HCT116 (cell line): ENCODE measurements at regions not wholly inside any gene's neighbourhood (a gene's known extent, or its start where the extent isn't known, plus 50 kb on each side); places are given as distances from the start of the nearest gene placed in this dataset.

Source experiments
- ATAC-seq: fragments of 200-7000 bp; cut with Tn5 transposase; 2 replicates; pipeline ENCODE4 v1.9.1; 2020; ENCODE audit warnings: mild to moderate bottlenecking, moderate library complexity
- BruUV-seq: library from RNA; stranded (reverse); fragments of 400-500 nt; replicated peaks from 2 replicates; lab custom pipeline; 2021; lab: Mats Ljungman, UMichigan
- CTCF ChIA-PET: fragments of 300-600 bp; sonication (Branson Sonifier 250); formaldehyde crosslinking; loops from one replicate; lab custom pipeline; 2021; ENCODE audit warnings: antibody characterized with exemption; lab: Charles Lee
- POLR2A ChIA-PET: fragments of 300-600, 350-600 bp; sonication (Branson Sonifier 250); formaldehyde crosslinking; loops from one replicate; lab custom pipeline; 2021; ENCODE audit warnings: antibody characterized with exemption; lab: Charles Lee
- RAD21 ChIA-PET, 2 experiments: fragments of 300-600 bp; sonication (Branson Sonifier 250); formaldehyde crosslinking; loops; one replicate each; lab custom pipeline; 2023; ENCODE audit warnings: low total read pairs in 2 of 2; ENCODE audit not compliant: uncharacterized antibody in 2 of 2, unreplicated experiment in 2 of 2, low non-redundant PET in 1 of 2; lab: Charles Lee
- DNase-seq: peaks from one replicate; pipeline ENCODE4 v3.0.0-alpha.2; 2010; ENCODE audit warnings: low read depth, low spot score
- H2AFZ ChIP-seq: fragments of 200-600 bp; shearing (Covaris generic), sonication (generic); 2 replicates; pipeline ENCODE4 v1.6.1; 2017; ENCODE audit warnings: low read depth, mixed run types, mixed read lengths, antibody characterized with exemption, low read length; ENCODE audit not compliant: poor library complexity, severe bottlenecking
- H3K27ac ChIP-seq: 2 replicates; pipeline ENCODE4 v1.5.1; 2012; ENCODE audit warnings: low read depth, low read length
- H3K27me3 ChIP-seq: fragments of 200-600 bp; sonication (generic); 2 replicates; pipeline ENCODE4 v1.6.1; 2016; ENCODE audit warnings: mixed run types, low read length, mixed read lengths; ENCODE audit not compliant: insufficient read depth
- H3K36me3 ChIP-seq, 2 experiments: fragments of 200-500 bp in 1 of 2; fragments of 200-600 bp in 1 of 2; sonication (Bioruptor generic) in 1 of 2; sonication (generic) in 1 of 2; 2 replicates each; pipeline versions ENCODE4 v1.5.1 to v1.6.1; 2014 to 2016; ENCODE audit warnings: low read length in 2 of 2, inconsistent platforms in 1 of 2, mixed read lengths in 1 of 2, mixed run types in 1 of 2; ENCODE audit not compliant: insufficient read depth in 2 of 2, control insufficient read depth in 1 of 2
- H3K4me1 ChIP-seq, 2 experiments: fragments of 200-600 bp in 1 of 2; sonication (generic) in 1 of 2; 2 replicates each; pipeline versions ENCODE4 v1.5.1 to v1.6.1; 2012 to 2017; ENCODE audit warnings: low read length in 2 of 2, inconsistent platforms in 1 of 2, mild to moderate bottlenecking in 1 of 2, mixed read lengths in 1 of 2, mixed run types in 1 of 2, moderate library complexity in 1 of 2; ENCODE audit not compliant: insufficient read depth in 2 of 2, control insufficient read depth in 1 of 2
- H3K4me2 ChIP-seq: fragments of 200-600 bp; sonication (generic); 2 replicates; pipeline ENCODE4 v1.6.1; 2017; ENCODE audit warnings: mixed run types, low read length, mixed read lengths
- H3K4me3 ChIP-seq, 2 experiments: fragments of 200-600 bp in 1 of 2; sonication (generic) in 1 of 2; replicated peaks in 1 of 2; 2 replicates each; pipeline ENCODE4 v1.5.1; 2011 to 2016; ENCODE audit warnings: low read length in 2 of 2, control low read depth in 1 of 2, low read depth in 1 of 2, mild to moderate bottlenecking in 1 of 2, mixed read lengths in 1 of 2, mixed run types in 1 of 2
- H3K79me2 ChIP-seq: fragments of 200-600 bp; sonication (generic); 2 replicates; pipeline ENCODE4 v1.6.1; 2017; ENCODE audit warnings: mild to moderate bottlenecking, mixed run types, low read length, moderate library complexity, mixed read lengths; ENCODE audit not compliant: insufficient read depth
- H3K9ac ChIP-seq: fragments of 200-600 bp; sonication (generic); 2 replicates; pipeline ENCODE4 v1.6.1; 2016; ENCODE audit warnings: low read length, mixed read lengths
- H3K9me2 ChIP-seq: fragments of 200-600 bp; sonication (generic), shearing (Covaris generic); 2 replicates; pipeline ENCODE4 v1.6.1; 2017; ENCODE audit warnings: mixed run types, mild to moderate bottlenecking, moderate library complexity; ENCODE audit not compliant: insufficient read depth
- H3K9me3 ChIP-seq, 2 experiments: fragments of 200-500 bp in 1 of 2; fragments of 200-600 bp in 1 of 2; sonication (Bioruptor generic) in 1 of 2; sonication (generic) in 1 of 2; 2 replicates each; pipeline ENCODE4 v1.6.1; 2014 to 2017; ENCODE audit warnings: low read length in 2 of 2, mixed read lengths in 2 of 2, inconsistent platforms in 1 of 2, low read depth in 1 of 2, mild to moderate bottlenecking in 1 of 2, mixed run types in 1 of 2, moderate library complexity in 1 of 2; ENCODE audit not compliant: control insufficient read depth in 1 of 2, insufficient read depth in 1 of 2
- H4K20me1 ChIP-seq: fragments of 200-600 bp; sonication (generic), shearing (Covaris generic); 2 replicates; pipeline ENCODE4 v1.6.1; 2017; ENCODE audit warnings: mixed run types, mild to moderate bottlenecking, moderate library complexity; ENCODE audit not compliant: insufficient read depth
- ATF3 ChIP-seq: IDR thresholded peaks from 2 replicates; pipeline ENCODE4 v1.6.1; 2012
- CBX3 ChIP-seq: IDR thresholded peaks from 2 replicates; pipeline ENCODE4 v1.6.1; 2012; ENCODE audit warnings: low read depth
- EZH2 ChIP-seq: fragments of 200-600 bp; sonication (generic); IDR thresholded peaks from 2 replicates; pipeline ENCODE4 v1.6.1; 2017; ENCODE audit warnings: antibody characterized with exemption, mixed run types
- EZH2phosphoT487 ChIP-seq: fragments of 200-600 bp; IDR thresholded peaks from 2 replicates; pipeline ENCODE4 v1.6.1; 2018; ENCODE audit warnings: antibody characterized with exemption, borderline replicate concordance
- FOSL1 ChIP-seq: IDR thresholded peaks from 2 replicates; pipeline ENCODE4 v1.6.1; 2012; ENCODE audit warnings: low read depth
- JUND ChIP-seq: IDR thresholded peaks from 2 replicates; pipeline ENCODE4 v1.6.1; 2012
- MAX ChIP-seq: IDR thresholded peaks from 2 replicates; pipeline ENCODE4 v1.6.1; 2012
- POLR2A ChIP-seq: IDR thresholded peaks from 2 replicates; pipeline ENCODE4 v1.7.0; 2011; ENCODE audit warnings: borderline replicate concordance; ENCODE audit not compliant: insufficient read depth, insufficient read length; ENCODE audit errors: extremely low read depth
- POLR2AphosphoS5 ChIP-seq: IDR thresholded peaks from 2 replicates; pipeline ENCODE4 v1.6.1; 2011; ENCODE audit warnings: mild to moderate bottlenecking, low read depth, low read length, moderate library complexity
- RAD21 ChIP-seq: IDR thresholded peaks from 2 replicates; pipeline ENCODE4 v1.6.1; 2012; ENCODE audit warnings: low read depth, mild to moderate bottlenecking
- REST ChIP-seq: IDR thresholded peaks from 2 replicates; pipeline ENCODE4 v1.6.1; 2012; ENCODE audit warnings: low read depth
- SP1 ChIP-seq: IDR thresholded peaks from 2 replicates; pipeline ENCODE4 v1.6.1; 2012; ENCODE audit warnings: low read depth
- TCF7L2 ChIP-seq: IDR thresholded peaks from 2 replicates; pipeline ENCODE4 v1.7.0; 2011; ENCODE audit warnings: borderline replicate concordance, inconsistent platforms; ENCODE audit not compliant: insufficient read depth, insufficient read length; ENCODE audit errors: extremely low read depth
- YY1 ChIP-seq: IDR thresholded peaks from 2 replicates; pipeline ENCODE4 v1.6.1; 2011; ENCODE audit warnings: low read length, low read depth, moderate library complexity, mild to moderate bottlenecking; ENCODE audit not compliant: insufficient replicate concordance; ENCODE audit errors: extremely low read depth
- ZBTB33 ChIP-seq: IDR thresholded peaks from 2 replicates; pipeline ENCODE4 v1.6.1; 2011; ENCODE audit warnings: mild to moderate bottlenecking, low read length, moderate library complexity; ENCODE audit not compliant: insufficient replicate concordance; ENCODE audit errors: extremely low read depth
- ZNF274 ChIP-seq: fragments of 200-500 bp; sonication (Bioruptor generic); IDR thresholded peaks from 2 replicates; pipeline ENCODE4 v1.6.1; 2014; ENCODE audit warnings: mild to moderate bottlenecking, low read depth, low read length, inconsistent platforms
- intact Hi-C: fragments of 100-400 bp; cut with micrococcal nuclease; formaldehyde crosslinking; loops from 2 replicates; pipeline ENCODE4 v1.10.0; 2022

- POLR2A ChIA-PET: no interaction called here
- H3K9ac ChIP-seq: no peak overlapping the region
- no peak for TF ChIP-seq POLR2A
- no peak for TF ChIP-seq RAD21
- no peak for TF ChIP-seq MAX
- no peak for TF ChIP-seq ATF3
- TF ChIP-seq FOSL1: no peak
- TF ChIP-seq ZNF274: no peak
- TF ChIP-seq EZH2phosphoT487: no peak
- no peak for TF ChIP-seq POLR2AphosphoS5
- TF ChIP-seq EZH2: no peak
- TF ChIP-seq YY1: no peak
- no peak for TF ChIP-seq CBX3
- no peak for TF ChIP-seq SP1
- DNase-seq: no peak
- intact Hi-C loops: no loop called here
- H4K20me1 ChIP-seq: no peaks in the 10 kb centered on the region
- no peaks in the 10 kb centered on the region for H3K9me2 ChIP-seq
- H3K36me3 ChIP-seq: no peaks in the 10 kb centered on the region
- no peak overlapping the region for H3K4me2 ChIP-seq
- ATAC-seq: no peak
- H3K4me3 ChIP-seq: no peak overlapping the region
- peaks cover 0 to 17% of the 10 kb centered on the region in 2 experiments; a peak in 1 of 4 replicates for H3K9me3 ChIP-seq
- H2AFZ ChIP-seq: no peak overlapping the region
- no TSS peak for BruUV-seq
- no peaks in the 10 kb centered on the region for H3K4me1 ChIP-seq
- no peak overlapping the region for H3K27ac ChIP-seq
- H3K27me3 ChIP-seq: no peaks in the 10 kb centered on the region
- H3K79me2 ChIP-seq: no peaks in the 10 kb centered on the region
- RAD21 ChIA-PET: no interaction called here
- CTCF ChIA-PET: no interaction called here
Observed at GRCh38 chr21:38012672-38013071, 96.4 kb upstream of the KCNJ6 start.

GRCh38 chr21:38013741-38014140, 97.5 kb upstream of the KCNJ6 start:
- TF ChIP-seq JUND (no peak), ZBTB33 (no peak), TCF7L2 (no peak), REST (no peak)
- Histone ChIP-seq H3K9ac (no peak overlapping the region), H3K27ac (no peak overlapping the region), H3K79me2 (no peaks in the 10 kb centered on the region), H3K36me3 (no peaks in the 10 kb centered on the region), H3K4me3 (no peak overlapping the region), H3K27me3 (no peaks in the 10 kb centered on the region), H2AFZ (no peak overlapping the region), H3K4me2 (no peak overlapping the region), H3K9me2 (no peaks in the 10 kb centered on the region), H3K4me1 (no peaks in the 10 kb centered on the region), H3K9me3 (peaks cover 0 to 12% of the 10 kb centered on the region in 2 experiments; a peak in 1 of 4 replicates), H4K20me1 (no peaks in the 10 kb centered on the region)
- ATAC-seq (no peak), DNase-seq (no peak)
- ChIA-PET POLR2A (no interaction called here), RAD21 (no interaction called here), CTCF (no interaction called here)
- BruUV-seq: no TSS peak
- intact Hi-C loops: no loop called here
